A549 (cell line): ENCODE measurements at regions not wholly inside any gene's neighbourhood (a gene's known extent, or its start where the extent isn't known, plus 50 kb on each side); places are given as distances from the start of the nearest gene placed in this dataset.

Source experiments
- CHD2 ChIP-seq: fragments of 150-350 bp; IDR thresholded peaks from 2 replicates; pipeline ENCODE4 v1.6.1; 2014; ENCODE audit warnings: low read length; ENCODE audit not compliant: partially characterized antibody
- MAFK ChIP-seq: fragments of 450-650 bp; IDR thresholded peaks from 2 replicates; pipeline ENCODE4 v1.6.1; 2014; ENCODE audit not compliant: partially characterized antibody
- PHF8 ChIP-seq: fragments of 200-600 bp; sonication (generic); IDR thresholded peaks from 2 replicates; pipeline ENCODE4 v1.6.1; 2016; ENCODE audit warnings: low read depth, mild to moderate bottlenecking, antibody characterized with exemption, moderate library complexity, borderline replicate concordance
- POLR2AphosphoS2 ChIP-seq: conservative IDR thresholded peaks from 2 replicates; pipeline ENCODE4 v1.6.1; 2012; ENCODE audit warnings: low read length, improper control_type of control experiment, inconsistent platforms
- RAD21 ChIP-seq, 2 experiments: fragments of >200 bp in 1 of 2; sonication (Bioruptor Twin) in 1 of 2; formaldehyde crosslinking in 1 of 2; IDR thresholded peaks in 1 of 2; conservative IDR thresholded peaks in 1 of 2; 2 replicates in 1 of 2; 3 replicates in 1 of 2; pipeline ENCODE4 v1.6.1; 2012 to 2018; ENCODE audit warnings: inconsistent platforms in 1 of 2
- RCOR1 ChIP-seq: fragments of 150-350 bp; IDR thresholded peaks from 2 replicates; pipeline ENCODE4 v1.6.1; 2014; ENCODE audit warnings: antibody characterized with exemption, low read length, low read depth
- RFX5 ChIP-seq: fragments of 450-650 bp; IDR thresholded peaks from 2 replicates; pipeline ENCODE4 v1.7.1; 2014; ENCODE audit warnings: antibody characterized with exemption, mild to moderate bottlenecking, moderate library complexity
- SMC3 ChIP-seq: fragments of >200 bp; sonication (Bioruptor Twin); formaldehyde crosslinking; IDR thresholded peaks from 3 replicates; pipeline ENCODE4 v1.6.1; 2018; ENCODE audit warnings: inconsistent platforms
- SREBF2 ChIP-seq: fragments of 450-650 bp; IDR thresholded peaks from 2 replicates; pipeline ENCODE4 v1.6.1; 2014; ENCODE audit warnings: mild to moderate bottlenecking, moderate library complexity
- TF ChIP-seq, protein P1 (sequence below): IDR thresholded peaks from 2 replicates; pipeline ENCODE4 v1.6.1; 2012
- TF ChIP-seq, protein P2 (sequence below): IDR thresholded peaks from 2 replicates; pipeline ENCODE4 v1.6.1; 2012
- TF ChIP-seq, protein P3 (sequence below): fragments of >200 bp; sonication (Bioruptor Twin); formaldehyde crosslinking; IDR thresholded peaks from 3 replicates; pipeline ENCODE4 v1.5.1; 2016

DNA sequence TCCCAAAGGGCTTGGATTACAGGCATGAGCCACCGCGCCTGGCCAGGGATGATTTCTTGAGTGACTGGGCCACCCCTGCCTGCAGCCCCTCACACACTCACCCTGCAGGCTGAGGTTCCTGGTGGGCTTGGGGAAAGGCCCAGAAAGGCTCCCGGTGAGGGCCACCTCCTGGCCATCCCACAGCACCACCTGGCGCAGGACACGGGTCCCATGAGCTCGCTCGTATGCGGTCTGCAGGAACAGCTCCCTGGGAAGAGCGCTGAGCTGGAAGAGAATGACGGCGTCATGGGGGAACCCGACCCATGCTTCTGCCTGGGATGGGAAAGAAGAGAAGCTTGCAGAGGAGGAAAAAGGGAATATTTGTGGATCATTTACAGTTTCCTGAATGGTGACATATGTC, 59.3 kb downstream of the RMI2 start:
- TF ChIP-seq CHD2 (no peak), SMC3 (no peak), PHF8 (no peak), RFX5 (no peak), SREBF2 (no peak), MAFK (no peak), RAD21 (conservative IDR thresholded peaks at IDR 0.05 in 1 of 2, IDR thresholded peaks at IDR 0.05 in 1 of 2) (no peak), POLR2AphosphoS2 (no peak), RCOR1 (no peak)
- TF ChIP-seq, protein P1, sequence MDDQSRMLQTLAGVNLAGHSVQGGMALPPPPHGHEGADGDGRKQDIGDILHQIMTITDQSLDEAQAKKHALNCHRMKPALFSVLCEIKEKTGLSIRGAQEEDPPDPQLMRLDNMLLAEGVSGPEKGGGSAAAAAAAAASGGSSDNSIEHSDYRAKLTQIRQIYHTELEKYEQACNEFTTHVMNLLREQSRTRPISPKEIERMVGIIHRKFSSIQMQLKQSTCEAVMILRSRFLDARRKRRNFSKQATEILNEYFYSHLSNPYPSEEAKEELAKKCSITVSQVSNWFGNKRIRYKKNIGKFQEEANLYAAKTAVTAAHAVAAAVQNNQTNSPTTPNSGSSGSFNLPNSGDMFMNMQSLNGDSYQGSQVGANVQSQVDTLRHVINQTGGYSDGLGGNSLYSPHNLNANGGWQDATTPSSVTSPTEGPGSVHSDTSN = no peak
- TF ChIP-seq, protein P2, sequence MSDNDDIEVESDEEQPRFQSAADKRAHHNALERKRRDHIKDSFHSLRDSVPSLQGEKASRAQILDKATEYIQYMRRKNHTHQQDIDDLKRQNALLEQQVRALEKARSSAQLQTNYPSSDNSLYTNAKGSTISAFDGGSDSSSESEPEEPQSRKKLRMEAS = no peak
- TF ChIP-seq, protein P3, sequence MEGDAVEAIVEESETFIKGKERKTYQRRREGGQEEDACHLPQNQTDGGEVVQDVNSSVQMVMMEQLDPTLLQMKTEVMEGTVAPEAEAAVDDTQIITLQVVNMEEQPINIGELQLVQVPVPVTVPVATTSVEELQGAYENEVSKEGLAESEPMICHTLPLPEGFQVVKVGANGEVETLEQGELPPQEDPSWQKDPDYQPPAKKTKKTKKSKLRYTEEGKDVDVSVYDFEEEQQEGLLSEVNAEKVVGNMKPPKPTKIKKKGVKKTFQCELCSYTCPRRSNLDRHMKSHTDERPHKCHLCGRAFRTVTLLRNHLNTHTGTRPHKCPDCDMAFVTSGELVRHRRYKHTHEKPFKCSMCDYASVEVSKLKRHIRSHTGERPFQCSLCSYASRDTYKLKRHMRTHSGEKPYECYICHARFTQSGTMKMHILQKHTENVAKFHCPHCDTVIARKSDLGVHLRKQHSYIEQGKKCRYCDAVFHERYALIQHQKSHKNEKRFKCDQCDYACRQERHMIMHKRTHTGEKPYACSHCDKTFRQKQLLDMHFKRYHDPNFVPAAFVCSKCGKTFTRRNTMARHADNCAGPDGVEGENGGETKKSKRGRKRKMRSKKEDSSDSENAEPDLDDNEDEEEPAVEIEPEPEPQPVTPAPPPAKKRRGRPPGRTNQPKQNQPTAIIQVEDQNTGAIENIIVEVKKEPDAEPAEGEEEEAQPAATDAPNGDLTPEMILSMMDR = no peak
